ENCODE measurements at regions not wholly inside any gene's neighbourhood (a gene's known extent, or its start where the extent isn't known, plus 50 kb on each side); places are given as distances from the start of the nearest gene placed in this dataset.

GRCh38 chr18:43414006-43414405 is 136.7 kb upstream of the SYT4 start:
- no peak overlapping the region for H3K4me3 ChIP-seq (ENCODE audit: low read depth, low read length)
- no peak for TF ChIP-seq CTCF (IDR thresholded peaks at IDR 0.05; ENCODE audit: low read depth, low read length)

- no peak for TF ChIP-seq CTCF (IDR thresholded peaks at IDR 0.05; ENCODE audit: low read depth, low read length)
Measured at GRCh38 chr18:43420091-43420490, 142.8 kb upstream of the SYT4 start.

GRCh38 chr18:43420950-43421349 is 143.7 kb upstream of the SYT4 start:
- no peak overlapping the region for H3K4me3 ChIP-seq (ENCODE audit: low read depth, low read length)
- TF ChIP-seq CTCF (IDR thresholded peaks at IDR 0.05; ENCODE audit: low read depth, low read length), result no peak

More at GRCh38 chr18:43420091-43420490, 142.8 kb upstream of the SYT4 start:
- H3K4me3 ChIP-seq (ENCODE audit: low read depth, low read length), result no peak overlapping the region

GRCh38 chr18:43422518-43422917 is 145.2 kb upstream of the SYT4 start:
- no peak overlapping the region for H3K4me3 ChIP-seq (ENCODE audit: low read depth, low read length)
- TF ChIP-seq CTCF (IDR thresholded peaks at IDR 0.05; ENCODE audit: low read depth, low read length), result no peak

GRCh38 chr18:43435851-43436250 is 158.6 kb upstream of the SYT4 start:
- no peak for TF ChIP-seq CTCF (IDR thresholded peaks at IDR 0.05; ENCODE audit: low read depth, low read length)
- no peak overlapping the region for H3K4me3 ChIP-seq (ENCODE audit: low read depth, low read length)

GRCh38 chr18:43442131-43442530 is 164.8 kb upstream of the SYT4 start:
- no peak for TF ChIP-seq CTCF (IDR thresholded peaks at IDR 0.05; ENCODE audit: low read depth, low read length)
- H3K4me3 ChIP-seq (ENCODE audit: low read depth, low read length), result no peak overlapping the region

- no peak for TF ChIP-seq CTCF (IDR thresholded peaks at IDR 0.05; ENCODE audit: low read depth, low read length)
- no peak overlapping the region for H3K4me3 ChIP-seq (ENCODE audit: low read depth, low read length)
Measured at GRCh38 chr18:43442571-43442970, 165.3 kb upstream of the SYT4 start.
